Uterus (tissue), 3 donors: ENCODE measurements at regions not wholly inside any gene's neighbourhood (a gene's known extent, or its start where the extent isn't known, plus 50 kb on each side); places are given as distances from the start of the nearest gene placed in this dataset.

Experiments used
- DNase-seq, 2 donors: peaks; one replicate each; pipeline ENCODE4 v3.0.0-alpha.2; 2019 to 2020
- H3K27ac ChIP-seq, 2 donors: fragments of 200-600 bp; sonication (generic); 1 replicate in 1 of 2; 2 replicates in 1 of 2; pipeline ENCODE4 v1.5.1; 2016 to 2018
- H3K27me3 ChIP-seq, 2 donors: fragments of 200-600 bp; sonication (generic); one replicate each; pipeline ENCODE4 v1.5.1; 2018 to 2019; ENCODE audit warnings: control low read depth in 1 of 2
- H3K36me3 ChIP-seq, 2 donors: fragments of 200-600 bp; sonication (generic); one replicate each; pipeline ENCODE4 v1.5.1; 2019; ENCODE audit warnings: control low read depth in 1 of 2
- H3K4me1 ChIP-seq, 2 donors: fragments of 200-600 bp; sonication (generic); one replicate each; pipeline ENCODE4 v1.5.1; 2018 to 2019; ENCODE audit warnings: control low read depth in 1 of 2
- H3K4me3 ChIP-seq, 2 donors: fragments of 200-600 bp; sonication (generic); 1 replicate in 1 of 2; 2 replicates in 1 of 2; pipeline ENCODE4 v1.5.1; 2018 to 2019; ENCODE audit warnings: mild to moderate bottlenecking in 1 of 2
- H3K9me3 ChIP-seq, 2 donors: fragments of 200-600 bp; sonication (generic); one replicate each; pipeline ENCODE4 v1.5.1; 2019; ENCODE audit warnings: control low read depth in 1 of 2
- POLR2A ChIP-seq, 2 donors: fragments of 450-650 bp; IDR thresholded peaks; one replicate each; pipeline ENCODE4 v1.6.1; 2016; ENCODE audit warnings: antibody characterized with exemption in 2 of 2, mild to moderate bottlenecking in 1 of 2, moderate library complexity in 1 of 2
- intact Hi-C: fragments of 100-400 bp; cut with DNase I; formaldehyde crosslinking; loops from one replicate; pipeline ENCODE4 v1.15.1; 2023; ENCODE audit warnings: low total_unique reads
- TF ChIP-seq, protein P1 (sequence below), 4 experiments: fragments of 200-600 bp in 2 of 4; fragments of 450-650 bp in 2 of 4; sonication (generic) in 2 of 4; IDR thresholded peaks; one replicate each; pipeline ENCODE4 v1.5.1; 2016 to 2019; ENCODE audit warnings: antibody characterized with exemption in 4 of 4, mild to moderate bottlenecking in 2 of 4, moderate library complexity in 1 of 4
- donor health status: DM: yes; HTN: yes; CAD: no.

DNA sequence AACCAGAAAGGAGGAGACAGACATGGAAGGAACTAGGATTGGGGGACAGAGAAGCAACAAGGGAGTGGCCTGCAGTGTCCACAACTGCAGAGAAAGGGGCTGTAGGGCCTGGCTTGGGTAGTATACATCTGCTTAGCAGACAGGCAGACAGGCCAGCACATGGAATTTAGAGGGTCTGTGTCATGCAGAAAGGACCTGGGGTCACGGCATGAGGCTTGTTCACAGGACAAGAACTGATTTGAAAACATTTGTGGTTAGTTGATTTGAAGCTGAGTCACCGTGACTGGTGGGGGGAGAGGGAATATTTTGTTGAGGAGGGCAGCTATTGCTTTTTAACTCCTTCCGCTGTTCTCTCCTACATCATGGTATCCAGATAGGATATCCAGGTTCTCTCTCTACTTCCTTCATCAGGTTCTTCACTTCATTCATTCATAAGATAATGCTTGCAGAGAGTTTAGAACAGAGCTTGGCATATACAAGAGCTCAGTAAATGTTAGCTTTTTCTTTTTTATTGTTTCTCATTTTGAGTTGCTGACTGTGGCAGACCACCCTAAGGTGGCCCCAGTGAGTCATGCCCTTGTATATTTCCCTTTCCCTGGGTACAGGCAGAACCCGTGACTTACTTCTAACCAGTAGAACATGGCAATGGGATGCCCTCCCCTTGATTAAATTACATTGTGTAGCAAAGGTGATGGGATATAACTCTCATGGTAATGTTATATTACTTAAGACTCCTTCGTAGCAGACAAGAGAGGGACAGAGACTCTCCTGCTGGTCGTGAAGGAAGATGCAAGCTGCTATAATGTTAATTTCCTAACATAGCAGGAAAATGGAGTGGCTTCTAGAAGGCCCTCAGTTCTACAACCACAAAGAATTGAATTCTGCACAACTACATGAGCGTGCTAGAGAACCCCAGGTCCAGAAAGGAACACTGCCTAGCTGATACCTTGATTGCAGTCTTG, 95.0 kb upstream of the NMNAT3 start:
- Histone ChIP-seq H3K4me1 (no peaks in the 10 kb centered on the region), H3K36me3 (no peaks in the 10 kb centered on the region), H3K27ac (no peak overlapping the region), H3K9me3 (no peaks in the 10 kb centered on the region), H3K4me3 (no peak overlapping the region), H3K27me3 (no peaks in the 10 kb centered on the region)
- intact Hi-C loops: no loop called here
- DNase-seq: no peak
- TF ChIP-seq POLR2A (IDR thresholded peaks at IDR 0.05): no peak
- TF ChIP-seq, protein P1, sequence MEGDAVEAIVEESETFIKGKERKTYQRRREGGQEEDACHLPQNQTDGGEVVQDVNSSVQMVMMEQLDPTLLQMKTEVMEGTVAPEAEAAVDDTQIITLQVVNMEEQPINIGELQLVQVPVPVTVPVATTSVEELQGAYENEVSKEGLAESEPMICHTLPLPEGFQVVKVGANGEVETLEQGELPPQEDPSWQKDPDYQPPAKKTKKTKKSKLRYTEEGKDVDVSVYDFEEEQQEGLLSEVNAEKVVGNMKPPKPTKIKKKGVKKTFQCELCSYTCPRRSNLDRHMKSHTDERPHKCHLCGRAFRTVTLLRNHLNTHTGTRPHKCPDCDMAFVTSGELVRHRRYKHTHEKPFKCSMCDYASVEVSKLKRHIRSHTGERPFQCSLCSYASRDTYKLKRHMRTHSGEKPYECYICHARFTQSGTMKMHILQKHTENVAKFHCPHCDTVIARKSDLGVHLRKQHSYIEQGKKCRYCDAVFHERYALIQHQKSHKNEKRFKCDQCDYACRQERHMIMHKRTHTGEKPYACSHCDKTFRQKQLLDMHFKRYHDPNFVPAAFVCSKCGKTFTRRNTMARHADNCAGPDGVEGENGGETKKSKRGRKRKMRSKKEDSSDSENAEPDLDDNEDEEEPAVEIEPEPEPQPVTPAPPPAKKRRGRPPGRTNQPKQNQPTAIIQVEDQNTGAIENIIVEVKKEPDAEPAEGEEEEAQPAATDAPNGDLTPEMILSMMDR (IDR thresholded peaks at IDR 0.05): no peak

DNA sequence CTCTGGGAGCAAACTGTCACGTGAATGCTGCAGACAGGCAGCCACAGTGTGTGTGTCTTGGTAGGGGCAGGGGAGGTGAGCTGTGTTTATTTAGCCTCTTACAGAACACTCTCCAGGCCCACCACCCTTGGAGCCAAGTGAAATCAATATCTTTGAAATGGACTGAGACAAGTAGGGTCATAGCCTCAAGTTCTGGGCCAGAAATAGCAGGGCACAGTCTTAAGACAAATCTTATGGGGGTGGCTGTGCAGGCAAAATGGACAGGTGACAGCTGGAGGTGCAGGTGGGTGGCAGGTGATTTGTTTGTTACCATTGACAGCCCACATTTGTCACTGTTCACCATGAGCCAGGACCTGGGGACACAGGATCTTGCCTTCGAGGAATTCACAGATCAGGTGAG, 93.6 kb upstream of the NMNAT3 start:
- no peak for DNase-seq
- no peaks in the 10 kb centered on the region for H3K4me1 ChIP-seq
- H3K36me3 ChIP-seq: no peaks in the 10 kb centered on the region
- intact Hi-C loops: no loop called here
- TF ChIP-seq, protein P1 (IDR thresholded peaks at IDR 0.05): no peak
- no peak for TF ChIP-seq POLR2A (IDR thresholded peaks at IDR 0.05)
- H3K27ac ChIP-seq: no peak overlapping the region
- H3K9me3 ChIP-seq: no peaks in the 10 kb centered on the region
- H3K4me3 ChIP-seq: no peak overlapping the region
- no peaks in the 10 kb centered on the region for H3K27me3 ChIP-seq

DNA sequence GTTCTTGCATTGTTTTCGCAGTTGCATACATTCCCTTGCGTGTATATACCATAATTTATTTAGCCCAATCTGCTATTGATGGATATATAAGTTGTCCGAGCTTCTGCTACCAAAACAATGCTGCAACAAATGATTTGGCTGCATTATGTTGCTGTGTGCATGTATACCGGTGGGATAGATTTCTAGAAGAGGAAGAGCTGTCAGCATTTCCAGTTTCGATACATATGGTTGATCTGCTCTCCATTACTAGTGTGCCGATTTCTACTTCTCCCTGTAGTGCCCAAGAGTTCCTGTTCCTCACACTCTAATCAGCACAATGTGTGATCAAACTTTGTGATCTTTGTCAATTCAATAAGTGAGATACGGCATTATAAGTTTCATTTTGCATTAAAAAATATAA, 92.8 kb upstream of the NMNAT3 start:
- no peak for TF ChIP-seq POLR2A (IDR thresholded peaks at IDR 0.05)
- TF ChIP-seq, protein P1 (IDR thresholded peaks at IDR 0.05): no peak
- no peak for DNase-seq
- intact Hi-C loops: no loop called here
- no peaks in the 10 kb centered on the region for H3K36me3 ChIP-seq
- H3K9me3 ChIP-seq: no peaks in the 10 kb centered on the region
- no peak overlapping the region for H3K27ac ChIP-seq
- no peaks in the 10 kb centered on the region for H3K27me3 ChIP-seq
- no peak overlapping the region for H3K4me3 ChIP-seq
- no peaks in the 10 kb centered on the region for H3K4me1 ChIP-seq

DNA sequence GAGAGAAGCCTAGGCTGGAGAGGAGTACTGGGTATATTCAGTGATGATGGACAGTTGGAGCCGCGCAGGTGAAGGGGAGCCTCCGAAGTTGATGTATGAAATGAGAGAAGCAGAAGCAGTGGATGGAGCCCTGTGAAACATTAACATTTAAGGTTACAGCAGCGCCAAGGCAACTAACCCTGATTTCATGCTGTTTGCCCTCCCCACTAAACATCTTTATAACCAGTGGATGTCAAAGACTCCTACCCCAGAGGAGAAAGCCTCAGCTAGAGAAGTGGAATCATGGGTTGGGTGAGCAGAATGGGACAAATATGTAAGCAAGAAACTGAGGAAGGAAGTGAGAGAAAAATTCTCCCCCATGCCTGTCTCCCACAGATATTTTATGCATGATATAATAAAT, 92.0 kb upstream of the NMNAT3 start:
- Histone ChIP-seq H3K36me3 (no peaks in the 10 kb centered on the region), H3K4me3 (no peak overlapping the region), H3K9me3 (no peaks in the 10 kb centered on the region), H3K4me1 (no peaks in the 10 kb centered on the region), H3K27me3 (no peaks in the 10 kb centered on the region), H3K27ac (no peak overlapping the region)
- no peak for DNase-seq
- TF ChIP-seq POLR2A (IDR thresholded peaks at IDR 0.05): no peak
- TF ChIP-seq, protein P1 (IDR thresholded peaks at IDR 0.05): no peak
- intact Hi-C loops: no loop called here

DNA sequence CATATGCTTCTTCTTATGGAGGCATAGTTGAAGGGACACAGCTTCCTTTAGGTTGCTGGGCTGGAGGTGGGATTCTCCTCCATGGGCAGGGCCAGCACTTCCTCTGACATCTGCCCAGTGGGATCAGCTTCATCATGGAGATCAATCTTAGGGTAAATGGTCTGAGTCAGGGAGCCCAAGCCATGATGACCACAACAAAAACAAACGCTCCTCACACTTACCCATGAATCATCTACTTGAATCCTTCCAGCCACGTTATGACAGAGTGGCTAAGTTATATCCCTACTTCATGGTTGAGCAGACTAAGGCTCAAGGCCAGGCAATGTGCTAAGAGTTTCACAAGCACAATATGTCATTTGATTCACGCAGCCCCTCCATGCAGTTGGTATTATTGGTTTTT, 87.2 kb upstream of the NMNAT3 start:
- TF ChIP-seq, protein P1 (IDR thresholded peaks at IDR 0.05): no peak
- no peak for TF ChIP-seq POLR2A (IDR thresholded peaks at IDR 0.05)
- Histone ChIP-seq H3K4me3 (no peak overlapping the region), H3K4me1 (no peaks in the 10 kb centered on the region), H3K36me3 (no peaks in the 10 kb centered on the region), H3K9me3 (no peaks in the 10 kb centered on the region), H3K27me3 (no peaks in the 10 kb centered on the region), H3K27ac (no peak overlapping the region)
- DNase-seq: no peak
- intact Hi-C loops: no loop called here
